ENCODE measurements at regions not wholly inside any gene's neighbourhood (a gene's known extent, or its start where the extent isn't known, plus 50 kb on each side); places are given as distances from the start of the nearest gene placed in this dataset.

GRCh38 chr9:129327552-129328328 is 149.7 kb upstream of the IER5L start:
- DNase-seq (ENCODE audit: low read depth in 1 of 2, low spot score in 2 of 2) (no peak), FAIRE-seq (no peak)
- no peaks in the 10 kb centered on the region for H3K27me3 ChIP-seq (replicated peaks in 1 of 4; ENCODE audit: control insufficient read depth in 3 of 4, extremely low read depth in 1 of 4, insufficient read depth in 3 of 4, low read length in 3 of 4)
- H3K9ac ChIP-seq (replicated peaks in 1 of 4; ENCODE audit: extremely low read depth in 1 of 4, low read depth in 3 of 4, low read length in 3 of 4) = no peak overlapping the region
- no peaks in the 10 kb centered on the region for H4K20me1 ChIP-seq (replicated peaks in 1 of 2; ENCODE audit: control insufficient read depth in 1 of 2, insufficient read depth in 2 of 2, low read length in 2 of 2)
- 94% methylated on average over 8 of the region's 9 CpGs; no CpG with 5 or more reads in 1 of the 2 experiments for WGBS, 2 experiments (ENCODE audit: extremely low coverage in 1 of 2, insufficient coverage in 1 of 2, insufficient read length in 1 of 2, insufficient replicate concordance in 2 of 2, low coverage in 1 of 2, low lambda C conversion rate in 2 of 2, missing lambda C conversion rate in 1 of 2)
- peak overlapping the region; percentile 90 for H2BK15ac ChIP-seq (ENCODE audit: low read length)
- H3K4me3 ChIP-seq (ENCODE audit: extremely low read depth in 1 of 4, insufficient read depth in 2 of 4, low read depth in 3 of 4, low read length in 4 of 4) = no peak overlapping the region
- CTCF ChIA-PET (ENCODE audit: partially characterized antibody) = interaction anchor here (1.0 kb wide), 1 partner anchor 279 kb away, joined by 3 read pairs; no protein-coding TSS in a partner anchor
- no peak overlapping the region for H2AK5ac ChIP-seq (ENCODE audit: low read depth, low read length)
- H2BK20ac ChIP-seq (ENCODE audit: low read length) = peak overlapping the region; percentile 88
- no peak overlapping the region for H4K5ac ChIP-seq (ENCODE audit: insufficient read length, low read depth, low read length)
- no peak overlapping the region for H3K4ac ChIP-seq (replicated peaks; ENCODE audit: insufficient read length, low read depth, low read length)
- 0 out of 2 replicates have a peak overlapping the region, but pooled peaks have one; percentile 18 for H2BK12ac ChIP-seq (ENCODE audit: low read depth, low read length)
- H3K23me2 ChIP-seq (ENCODE audit: low read depth, low read length) = no peaks in the 10 kb centered on the region
- H3K23ac ChIP-seq (ENCODE audit: insufficient read length) = no peak overlapping the region
- H3K14ac ChIP-seq (ENCODE audit: insufficient read length) = no peak overlapping the region
- H3K4me2 ChIP-seq (ENCODE audit: insufficient read depth in 1 of 2, low read depth in 2 of 2, low read length in 2 of 2) = no peak overlapping the region
- H3K56ac ChIP-seq (replicated peaks; ENCODE audit: insufficient read length, low read depth, low read length) = no peak overlapping the region
- no peaks in the 10 kb centered on the region; a peak in 3 of 7 replicates for H3K4me1 ChIP-seq (replicated peaks in 1 of 4; ENCODE audit: control insufficient read depth in 3 of 4, insufficient read depth in 4 of 4, low read length in 3 of 4)
- POLR2A ChIA-PET (ENCODE audit: partially characterized antibody) = no interaction called here
- no peak overlapping the region for H3K27ac ChIP-seq (ENCODE audit: low read depth, low read length)
- H4K91ac ChIP-seq (replicated peaks; ENCODE audit: insufficient read length, low read length) = peak overlapping the region; percentile 5
- H2BK5ac ChIP-seq (ENCODE audit: low read depth, low read length) = 0 out of 2 replicates have a peak overlapping the region, but pooled peaks have one; percentile 10
- H3K36me3 ChIP-seq (ENCODE audit: control insufficient read depth in 2 of 4, insufficient read depth in 4 of 4, low read length in 3 of 4) = no peaks in the 10 kb centered on the region
- TF ChIP-seq HDAC2 (IDR thresholded peaks at IDR 0.05; ENCODE audit: borderline replicate concordance in 1 of 2, low read depth in 2 of 2, low read length in 2 of 2) (no peak), RAD21 (IDR thresholded peaks at IDR 0.05 in 1 of 2, conservative IDR thresholded peaks at IDR 0.05 in 1 of 2; ENCODE audit: low read depth in 2 of 2, low read length in 2 of 2) (no peak)
- peaks cover 2 to 7% of the 10 kb centered on the region in 2 experiments for H3K9me3 ChIP-seq (ENCODE audit: insufficient read depth in 2 of 2, low read depth in 1 of 2, low read length in 1 of 2)
- no peak overlapping the region for H2AFZ ChIP-seq (ENCODE audit: low read length)
- no peak overlapping the region for H3K18ac ChIP-seq (ENCODE audit: extremely low read depth, low read length)
- no peak overlapping the region for H2BK120ac ChIP-seq (replicated peaks; ENCODE audit: low read depth, low read length)
- no peak overlapping the region for H4K8ac ChIP-seq (ENCODE audit: extremely low read depth, insufficient read depth, low read length)
- no peaks in the 10 kb centered on the region for H3K79me2 ChIP-seq (ENCODE audit: control insufficient read depth in 1 of 2, insufficient read depth in 2 of 2, low read length in 2 of 2)
- H3K79me1 ChIP-seq (ENCODE audit: low read depth, low read length) = no peaks in the 10 kb centered on the region
